SK-N-SH treated with all-trans-retinoic acid at 6 μM for 48 hours (cell line): ENCODE measurements at regions not wholly inside any gene's neighbourhood (a gene's known extent, or its start where the extent isn't known, plus 50 kb on each side); places are given as distances from the start of the nearest gene placed in this dataset.

ENCODE experiments used
- CSDC2 ChIP-seq: fragments of 250-450 bp; sonication (Bioruptor Pico); IDR thresholded peaks from 2 replicates; pipeline ENCODE4 v1.5.0; 2020; ENCODE audit warnings: mild to moderate bottlenecking, moderate library complexity
- GLIS3 ChIP-seq: fragments of 250-450 bp; sonication (Bioruptor Pico); IDR thresholded peaks from 2 replicates; pipeline ENCODE4 v1.5.0; 2020; ENCODE audit warnings: mild to moderate bottlenecking, moderate library complexity
- OSR1 ChIP-seq: fragments of 250-450 bp; sonication (Bioruptor Pico); IDR thresholded peaks from 2 replicates; pipeline ENCODE4 v1.8.0; 2022; ENCODE audit warnings: moderate library complexity, mild to moderate bottlenecking, inconsistent platforms
- PPARA ChIP-seq: fragments of 250-450 bp; sonication (Bioruptor Pico); IDR thresholded peaks from 2 replicates; pipeline ENCODE4 v1.5.0; 2020; ENCODE audit warnings: mild to moderate bottlenecking, borderline replicate concordance
- RARB ChIP-seq: fragments of 250-450 bp; sonication (Bioruptor Pico); IDR thresholded peaks from 2 replicates; pipeline ENCODE4 v1.8.0; 2021; ENCODE audit warnings: mild to moderate bottlenecking, moderate library complexity
- TCF4 ChIP-seq: fragments of 250-450 bp; sonication (Bioruptor Pico); IDR thresholded peaks from 2 replicates; pipeline ENCODE4 v1.8.0; 2021; ENCODE audit warnings: mild to moderate bottlenecking, moderate library complexity, borderline replicate concordance
- TOX ChIP-seq: fragments of 250-450 bp; sonication (Bioruptor Pico); IDR thresholded peaks from 2 replicates; pipeline ENCODE4 v1.8.0; 2021; ENCODE audit warnings: mild to moderate bottlenecking, moderate library complexity, borderline replicate concordance
- ZFP3 ChIP-seq: fragments of 250-450 bp; sonication (Bioruptor Pico); IDR thresholded peaks from 2 replicates; pipeline ENCODE4 v1.5.0; 2020; ENCODE audit warnings: mild to moderate bottlenecking, moderate library complexity
- TF ChIP-seq, protein P1 (sequence below): fragments of 250-450 bp; sonication (Bioruptor Pico); IDR thresholded peaks from 2 replicates; pipeline ENCODE4 v1.8.0; 2020; ENCODE audit warnings: mild to moderate bottlenecking, moderate library complexity, borderline replicate concordance

DNA sequence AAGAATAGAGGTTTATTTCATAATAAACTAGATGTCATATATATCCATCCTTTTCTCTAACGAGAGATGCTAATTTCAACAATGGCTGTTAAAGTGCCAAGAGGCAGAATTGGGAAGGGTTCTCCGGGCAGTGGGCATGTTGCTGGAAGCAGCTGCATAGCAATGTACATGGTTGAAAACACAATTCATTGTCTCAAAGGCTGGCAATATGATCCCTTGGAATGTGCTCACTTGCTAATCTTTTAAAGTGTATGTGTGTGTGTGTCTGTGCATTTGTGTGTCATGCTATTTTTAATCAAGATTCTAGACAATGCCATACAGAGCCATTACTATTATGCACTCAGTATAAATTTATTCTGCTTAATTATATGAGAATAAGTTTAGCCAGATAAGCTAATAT lies 1020.3 kb downstream of the NAALADL2 start:
- TF ChIP-seq, protein P1, sequence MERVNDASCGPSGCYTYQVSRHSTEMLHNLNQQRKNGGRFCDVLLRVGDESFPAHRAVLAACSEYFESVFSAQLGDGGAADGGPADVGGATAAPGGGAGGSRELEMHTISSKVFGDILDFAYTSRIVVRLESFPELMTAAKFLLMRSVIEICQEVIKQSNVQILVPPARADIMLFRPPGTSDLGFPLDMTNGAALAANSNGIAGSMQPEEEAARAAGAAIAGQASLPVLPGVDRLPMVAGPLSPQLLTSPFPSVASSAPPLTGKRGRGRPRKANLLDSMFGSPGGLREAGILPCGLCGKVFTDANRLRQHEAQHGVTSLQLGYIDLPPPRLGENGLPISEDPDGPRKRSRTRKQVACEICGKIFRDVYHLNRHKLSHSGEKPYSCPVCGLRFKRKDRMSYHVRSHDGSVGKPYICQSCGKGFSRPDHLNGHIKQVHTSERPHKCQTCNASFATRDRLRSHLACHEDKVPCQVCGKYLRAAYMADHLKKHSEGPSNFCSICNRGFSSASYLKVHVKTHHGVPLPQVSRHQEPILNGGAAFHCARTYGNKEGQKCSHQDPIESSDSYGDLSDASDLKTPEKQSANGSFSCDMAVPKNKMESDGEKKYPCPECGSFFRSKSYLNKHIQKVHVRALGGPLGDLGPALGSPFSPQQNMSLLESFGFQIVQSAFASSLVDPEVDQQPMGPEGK (CRISPR knock-in tag), result no peak
- TF ChIP-seq OSR1 (CRISPR knock-in tag) (no peak), CSDC2 (CRISPR knock-in tag) (no peak), TCF4 (CRISPR knock-in tag) (no peak), GLIS3 (no peak), PPARA (no peak), ZFP3 (CRISPR knock-in tag) (no peak), TOX (CRISPR knock-in tag) (no peak), RARB (no peak)
